CD4-positive, alpha-beta T cell treated with Interleukin-4 for 4 hours (primary cell): ENCODE measurements at regions not wholly inside any gene's neighbourhood (a gene's known extent, or its start where the extent isn't known, plus 50 kb on each side); places are given as distances from the start of the nearest gene placed in this dataset.
"Not testable (repeated sequence)": the region's sequence is repeated elsewhere in the genome, so short reads cannot be mapped to it uniquely, and the experiment has no call there.

Source experiments
- DNase-seq: peaks from one replicate; pipeline ENCODE4 v3.0.0-alpha.2; 2020

GRCh38 chr14:38389681-38390080, 133.8 kb upstream of the CLEC14A start:
- no peak for DNase-seq

- DNase-seq: no peak
Measured at GRCh38 chr14:38387821-38388220, 131.9 kb upstream of the CLEC14A start.

- no peak for DNase-seq
Measured at GRCh38 chr14:38385836-38386235, 129.9 kb upstream of the CLEC14A start.

- DNase-seq: no peak
Measured at GRCh38 chr14:38385343-38385742, 129.4 kb upstream of the CLEC14A start.

GRCh38 chr14:38384741-38385140, 128.8 kb upstream of the CLEC14A start:
- DNase-seq: no peak

GRCh38 chr14:38367922-38368321, 112.0 kb upstream of the CLEC14A start:
- no peak for DNase-seq

- DNase-seq: no peak
Measured at GRCh38 chr14:38366374-38366773, 110.5 kb upstream of the CLEC14A start.

- DNase-seq: no peak
Measured at GRCh38 chr14:38363217-38363616, 107.3 kb upstream of the CLEC14A start.

- DNase-seq: no peak
Measured at GRCh38 chr14:38357557-38357956, 101.7 kb upstream of the CLEC14A start.

GRCh38 chr14:38355473-38355872, 99.6 kb upstream of the CLEC14A start:
- DNase-seq: not testable (repeated sequence)

GRCh38 chr14:38350102-38350501, 94.2 kb upstream of the CLEC14A start:
- DNase-seq: no peak

GRCh38 chr14:38342803-38343202, 86.9 kb upstream of the CLEC14A start:
- DNase-seq: no peak

GRCh38 chr14:38339696-38340095, 83.8 kb upstream of the CLEC14A start:
- no peak for DNase-seq

- DNase-seq: no peak
Measured at GRCh38 chr14:38336298-38336697, 80.4 kb upstream of the CLEC14A start.

GRCh38 chr14:38330275-38330674, 74.4 kb upstream of the CLEC14A start:
- DNase-seq: no peak

GRCh38 chr14:38329246-38329645, 73.4 kb upstream of the CLEC14A start:
- no peak for DNase-seq

- no peak for DNase-seq
Measured at GRCh38 chr14:38316922-38317321, 61.0 kb upstream of the CLEC14A start.

GRCh38 chr14:38311655-38312054, 55.8 kb upstream of the CLEC14A start:
- no peak for DNase-seq

GRCh38 chr14:38310420-38310995, 54.6 kb upstream of the CLEC14A start:
- no peak for DNase-seq

GRCh38 chr14:38309522-38310277, 53.8 kb upstream of the CLEC14A start:
- DNase-seq: no peak
